ENCODE measurements at regions not wholly inside any gene's neighbourhood (a gene's known extent, or its start where the extent isn't known, plus 50 kb on each side); places are given as distances from the start of the nearest gene placed in this dataset.

GRCh38 chr4:34939073-34939472 is 1305.2 kb downstream of the ARAP2 start:
- no peak for TF ChIP-seq POLR2A (IDR thresholded peaks at IDR 0.05)
- no peak for TF ChIP-seq CTCF (IDR thresholded peaks at IDR 0.05)
